CD4-positive, alpha-beta memory T cell (primary cell): ENCODE measurements at regions not wholly inside any gene's neighbourhood (a gene's known extent, or its start where the extent isn't known, plus 50 kb on each side); places are given as distances from the start of the nearest gene placed in this dataset. TPM values are rescaled to one million over a fixed set of nuclear protein-coding genes. Genes with fewer than 3 reads are reported as not detected.

Source experiments
- CTCF ChIA-PET: fragments of 350-600 bp; sonication (Branson Sonifier 250); formaldehyde crosslinking; loops from one replicate; lab custom pipeline; 2021; ENCODE audit warnings: inconsistent platforms; ENCODE audit not compliant: partially characterized antibody; lab: Charles Lee
- POLR2A ChIA-PET: fragments of 350-600 bp; sonication (Branson Sonifier 250); formaldehyde crosslinking; loops from one replicate; lab custom pipeline; 2021; ENCODE audit not compliant: partially characterized antibody; lab: Charles Lee
- DNase-seq, 5 donors: peaks; one replicate each; pipeline versions ENCODE4 v3.0.0 to v3.0.0-alpha.2; 2020 to 2022; ENCODE audit warnings: mixed read lengths in 1 of 5
- H3K27ac ChIP-seq: one replicate; pipeline ENCODE4 v1.7.0; 2013; ENCODE audit warnings: low read depth, low read length
- H3K27me3 ChIP-seq: 2 replicates; pipeline ENCODE4 v1.7.0; 2013; ENCODE audit warnings: mild to moderate bottlenecking, low read length, moderate library complexity; ENCODE audit not compliant: insufficient read depth
- H3K36me3 ChIP-seq: 2 replicates; pipeline ENCODE4 v1.7.0; 2013; ENCODE audit warnings: mild to moderate bottlenecking, low read length, moderate library complexity; ENCODE audit not compliant: insufficient read depth
- H3K4me1 ChIP-seq: 2 replicates; pipeline ENCODE4 v1.7.0; 2013; ENCODE audit warnings: mild to moderate bottlenecking, low read length, moderate library complexity; ENCODE audit not compliant: insufficient read depth
- H3K4me3 ChIP-seq, 2 donors: one replicate each; pipeline ENCODE4 v1.7.0; 2013; ENCODE audit warnings: low read length in 2 of 2, mild to moderate bottlenecking in 1 of 2
- H3K9me3 ChIP-seq, 2 donors: one replicate each; pipeline ENCODE4 v1.7.0; 2013; ENCODE audit warnings: low read length in 2 of 2, control low read depth in 1 of 2; ENCODE audit not compliant: control insufficient read depth in 1 of 2
- H3K27ac Mint-ChIP-seq, 7 donors: one replicate each; pipeline ENCODE4 v1.8.0; 2020 to 2021; ENCODE audit warnings: mixed read lengths in 7 of 7, mild to moderate bottlenecking in 6 of 7, inconsistent platforms in 3 of 7, moderate library complexity in 3 of 7
- H3K27me3 Mint-ChIP-seq, 2 donors: one replicate each; pipeline ENCODE4 v1.8.0; 2020 to 2021; ENCODE audit warnings: mixed read lengths in 2 of 2
- H3K36me3 Mint-ChIP-seq, 2 donors: one replicate each; pipeline ENCODE4 v1.8.0; 2020 to 2021; ENCODE audit warnings: mixed read lengths in 2 of 2, inconsistent platforms in 1 of 2, mild to moderate bottlenecking in 1 of 2
- H3K4me1 Mint-ChIP-seq, 4 donors: one replicate each; pipeline ENCODE4 v1.8.0; 2020 to 2021; ENCODE audit warnings: mixed read lengths in 4 of 4, mild to moderate bottlenecking in 1 of 4
- H3K4me3 Mint-ChIP-seq, 8 donors: one replicate each; pipeline ENCODE4 v1.8.0; 2020 to 2021; ENCODE audit warnings: mixed read lengths in 8 of 8, mild to moderate bottlenecking in 7 of 8, moderate library complexity in 6 of 8, inconsistent platforms in 3 of 8
- H3K9me3 Mint-ChIP-seq, 8 donors: one replicate each; pipeline ENCODE4 v1.8.0; 2020 to 2021; ENCODE audit warnings: mixed read lengths in 8 of 8, mild to moderate bottlenecking in 5 of 8, inconsistent platforms in 3 of 8, moderate library complexity in 1 of 8
- intact Hi-C: fragments of 100-400 bp; cut with micrococcal nuclease; formaldehyde crosslinking; loops from one replicate; pipeline ENCODE4 v1.15.1; 2023
- microRNA-seq: library from miRNA; unstranded; fragments of <30 nt; microRNA quantifications from one replicate; pipeline ENCODE4 v1.2.0, GENCODE V29; 2021; ENCODE audit warnings: borderline replicate concordance, borderline number of aligned reads, borderline microRNAs expressed, mixed read lengths

GRCh38 chr13:61485128-61485765, 69.6 kb upstream of the PCDH20 start:
- no peaks in the 10 kb centered on the region for H3K27me3 ChIP-seq
- H3K27ac ChIP-seq = no peak overlapping the region
- no peak for DNase-seq
- Mint-ChIP-seq H3K9me3 (peaks cover 0 to 14% (median 5%) of the 10 kb centered on the region in 8 donors), H3K4me1 (no peaks in the 10 kb centered on the region), H3K4me3 (no peak overlapping the region), H3K36me3 (no peaks in the 10 kb centered on the region), H3K27ac (no peak overlapping the region), H3K27me3 (no peaks in the 10 kb centered on the region)
- ChIA-PET CTCF (no interaction called here), POLR2A (no interaction called here)
- peaks cover 0 to 3% of the 10 kb centered on the region in 2 donors for H3K9me3 ChIP-seq
- H3K4me1 ChIP-seq = no peaks in the 10 kb centered on the region
- no peaks in the 10 kb centered on the region for H3K36me3 ChIP-seq
- no peak overlapping the region for H3K4me3 ChIP-seq
- intact Hi-C loops = no loop called here

DNA sequence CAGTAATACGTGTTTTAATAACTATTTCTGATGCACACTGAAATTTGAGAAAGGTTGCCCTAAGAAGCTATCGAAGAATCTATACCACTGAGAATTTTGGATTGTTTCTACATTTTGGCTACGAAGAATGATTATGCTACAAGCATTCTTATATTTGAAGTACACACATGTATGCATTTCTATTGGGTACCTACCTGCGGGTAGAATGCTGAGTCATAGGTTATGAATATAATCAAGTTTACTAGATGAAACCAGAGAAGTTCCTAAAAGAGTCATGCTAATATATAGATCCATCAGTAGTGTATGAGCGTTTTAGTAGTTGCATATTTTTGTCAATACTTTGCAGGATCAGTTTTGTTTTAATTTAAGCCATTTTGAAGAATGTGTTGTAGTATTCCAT, 62.0 kb upstream of the PCDH20 start:
- intact Hi-C loops = no loop called here
- ChIA-PET POLR2A (no interaction called here), CTCF (no interaction called here)
- no peak overlapping the region for H3K27ac ChIP-seq
- no peaks in the 10 kb centered on the region for H3K36me3 Mint-ChIP-seq
- no peaks in the 10 kb centered on the region for H3K4me1 Mint-ChIP-seq
- no peak for DNase-seq
- H3K27me3 ChIP-seq = no peaks in the 10 kb centered on the region
- H3K4me3 Mint-ChIP-seq = no peak overlapping the region
- H3K9me3 Mint-ChIP-seq = peaks cover 0 to 13% (median 5%) of the 10 kb centered on the region in 8 donors
- no peaks in the 10 kb centered on the region for H3K9me3 ChIP-seq
- no peaks in the 10 kb centered on the region for H3K27me3 Mint-ChIP-seq
- H3K4me1 ChIP-seq = no peaks in the 10 kb centered on the region
- H3K4me3 ChIP-seq = no peak overlapping the region
- H3K36me3 ChIP-seq = no peaks in the 10 kb centered on the region
- H3K27ac Mint-ChIP-seq = no peak overlapping the region

DNA sequence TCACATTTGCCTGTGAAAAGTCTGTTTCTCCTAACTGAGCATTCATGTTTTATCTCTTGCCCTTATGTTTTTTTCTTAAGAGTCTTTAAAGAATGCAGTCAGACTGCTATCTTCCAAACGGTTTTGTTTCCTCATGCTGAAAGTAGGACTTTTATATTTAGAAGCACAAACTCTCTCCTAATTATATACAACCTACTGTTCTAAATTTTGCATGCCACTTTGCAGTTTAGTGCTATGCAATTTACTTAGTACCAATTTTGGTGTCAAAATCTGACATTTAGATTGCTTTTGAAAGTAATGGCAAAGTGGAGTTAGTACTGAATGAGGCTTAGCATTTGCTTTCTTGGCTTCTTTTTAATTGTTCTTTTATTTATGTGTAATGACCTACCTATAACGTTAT, 55.1 kb upstream of the PCDH20 start:
- H3K27ac Mint-ChIP-seq = no peak overlapping the region
- Histone ChIP-seq H3K36me3 (no peaks in the 10 kb centered on the region), H3K27me3 (no peaks in the 10 kb centered on the region), H3K4me1 (no peaks in the 10 kb centered on the region), H3K9me3 (no peaks in the 10 kb centered on the region), H3K4me3 (no peak overlapping the region), H3K27ac (no peak overlapping the region)
- no peak overlapping the region for H3K4me3 Mint-ChIP-seq
- no peaks in the 10 kb centered on the region for H3K36me3 Mint-ChIP-seq
- POLR2A ChIA-PET = no interaction called here
- CTCF ChIA-PET = no interaction called here
- intact Hi-C loops = no loop called here
- DNase-seq = no peak
- H3K4me1 Mint-ChIP-seq = no peaks in the 10 kb centered on the region
- H3K27me3 Mint-ChIP-seq = no peaks in the 10 kb centered on the region
- H3K9me3 Mint-ChIP-seq = peaks cover 0 to 3% (median 0%) of the 10 kb centered on the region in 8 donors

DNA sequence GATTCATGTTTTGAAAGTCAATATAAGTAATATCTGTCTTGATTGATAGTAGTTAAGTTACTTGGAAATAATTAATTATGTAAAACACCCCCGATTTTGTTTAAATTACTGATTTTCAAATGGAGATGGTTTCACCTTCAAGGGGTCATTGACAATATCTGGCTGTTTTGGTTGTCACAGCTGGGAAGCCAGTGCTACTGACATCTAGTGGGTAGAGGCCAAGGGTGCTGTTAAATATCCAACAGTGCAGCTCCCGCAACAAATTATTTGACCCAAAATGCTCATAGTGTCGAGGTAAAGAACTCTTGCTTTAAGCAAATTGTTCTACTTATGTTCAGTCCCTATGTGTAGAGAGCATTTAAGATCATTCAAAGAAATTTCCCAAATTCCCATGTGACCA, 50.6 kb upstream of the PCDH20 start:
- no peak overlapping the region for H3K27ac Mint-ChIP-seq

More for the DNA sequence above, 50.6 kb upstream of the PCDH20 start:
- POLR2A ChIA-PET = no interaction called here
- Histone ChIP-seq H3K27me3 (no peaks in the 10 kb centered on the region), H3K27ac (no peak overlapping the region), H3K9me3 (no peaks in the 10 kb centered on the region), H3K4me3 (no peak overlapping the region), H3K36me3 (no peaks in the 10 kb centered on the region), H3K4me1 (no peaks in the 10 kb centered on the region)
- Mint-ChIP-seq H3K27me3 (no peaks in the 10 kb centered on the region), H3K4me3 (no peak overlapping the region), H3K36me3 (no peaks in the 10 kb centered on the region), H3K4me1 (no peaks in the 10 kb centered on the region), H3K9me3 (peaks cover 0 to 10% (median 0%) of the 10 kb centered on the region in 8 donors)
- CTCF ChIA-PET = no interaction called here
- DNase-seq = no peak
- intact Hi-C loops = no loop called here

Small RNAs in the stretch of these regions (microRNA-seq; reads per million reads assigned to microRNA genes)
- not detected for gene MIR4704
- not detected for gene MIR548X2
